ENCODE measurements at regions not wholly inside any gene's neighbourhood (a gene's known extent, or its start where the extent isn't known, plus 50 kb on each side); places are given as distances from the start of the nearest gene placed in this dataset.

DNA sequence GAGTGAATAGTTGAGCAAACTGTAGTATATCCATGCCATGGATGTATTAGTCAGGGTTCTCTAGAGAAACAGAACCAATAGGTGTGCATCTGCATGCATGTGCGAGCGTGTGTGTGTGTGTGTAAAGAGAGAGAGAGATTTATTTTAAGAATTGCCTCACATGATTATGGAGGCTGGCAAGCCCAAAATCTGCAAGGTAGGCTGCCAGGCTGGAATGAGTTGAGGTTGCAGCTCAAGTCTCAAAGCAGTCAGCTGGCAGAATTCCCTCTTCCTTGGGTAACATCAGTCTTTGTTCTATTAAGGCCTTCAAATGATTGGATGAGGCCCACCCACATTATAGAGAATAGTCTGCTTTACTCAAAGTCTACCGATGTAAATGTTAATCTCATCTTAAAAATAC lies 187.8 kb downstream of the ANAPC1 start:
- no peak overlapping the region for H2BK5ac ChIP-seq (ENCODE audit: low read depth, low read length)

More for the DNA sequence above, 187.8 kb downstream of the ANAPC1 start:
- H2BK12ac ChIP-seq (ENCODE audit: low read depth, low read length) = no peak overlapping the region
- CTCF ChIA-PET (ENCODE audit: partially characterized antibody) = interaction anchor here (0.9 to 1.6 kb wide), 2 partner anchors 9 to 74 kb away, joined by 3 read pairs; no protein-coding TSS in a partner anchor
- no peaks in the 10 kb centered on the region for H4K20me1 ChIP-seq (replicated peaks in 1 of 2; ENCODE audit: control insufficient read depth in 1 of 2, insufficient read depth in 2 of 2, low read length in 2 of 2)
- H3K18ac ChIP-seq (ENCODE audit: extremely low read depth, low read length) = no peak overlapping the region
- WGBS, 2 experiments (ENCODE audit: extremely low coverage in 1 of 2, insufficient coverage in 1 of 2, insufficient read length in 1 of 2, insufficient replicate concordance in 2 of 2, low coverage in 1 of 2, low lambda C conversion rate in 2 of 2, missing lambda C conversion rate in 1 of 2) = 91% methylated on average over 3 of the region's 3 CpGs; no CpG with 5 or more reads in 1 of the 2 experiments
- H2BK20ac ChIP-seq (ENCODE audit: low read length) = no peak overlapping the region
- no peaks in the 10 kb centered on the region for H3K79me2 ChIP-seq (ENCODE audit: control insufficient read depth in 1 of 2, insufficient read depth in 2 of 2, low read length in 2 of 2)
- no peaks in the 10 kb centered on the region for H3K27me3 ChIP-seq (replicated peaks in 1 of 4; ENCODE audit: control insufficient read depth in 3 of 4, extremely low read depth in 1 of 4, insufficient read depth in 3 of 4, low read length in 3 of 4)
- peaks cover 0 to under 1% (median 0%) of the 10 kb centered on the region in 4 experiments; a peak in 1 of 7 replicates for H3K4me1 ChIP-seq (replicated peaks in 1 of 4; ENCODE audit: control insufficient read depth in 3 of 4, insufficient read depth in 4 of 4, low read length in 3 of 4)
- H3K4me3 ChIP-seq (ENCODE audit: extremely low read depth in 1 of 4, insufficient read depth in 2 of 4, low read depth in 3 of 4, low read length in 4 of 4) = no peak overlapping the region
- no peak overlapping the region for H2AK5ac ChIP-seq (ENCODE audit: low read depth, low read length)
- FAIRE-seq = no peak
- no peak overlapping the region for H4K8ac ChIP-seq (ENCODE audit: extremely low read depth, insufficient read depth, low read length)
- no peak overlapping the region for H3K23ac ChIP-seq (ENCODE audit: insufficient read length)
- H4K91ac ChIP-seq (replicated peaks; ENCODE audit: insufficient read length, low read length) = no peak overlapping the region
- H3K9ac ChIP-seq (replicated peaks in 1 of 4; ENCODE audit: extremely low read depth in 1 of 4, low read depth in 3 of 4, low read length in 3 of 4) = no peak overlapping the region
- peaks cover 9 to 10% of the 10 kb centered on the region in 2 experiments; a peak in 3 of 4 replicates for H3K9me3 ChIP-seq (ENCODE audit: insufficient read depth in 2 of 2, low read depth in 1 of 2, low read length in 1 of 2)
- H3K23me2 ChIP-seq (ENCODE audit: low read depth, low read length) = no peaks in the 10 kb centered on the region
- no peak for DNase-seq (ENCODE audit: low read depth in 1 of 2, low spot score in 2 of 2)
- no peaks in the 10 kb centered on the region for H3K36me3 ChIP-seq (ENCODE audit: control insufficient read depth in 2 of 4, insufficient read depth in 4 of 4, low read length in 3 of 4)
- H2AFZ ChIP-seq (ENCODE audit: low read length) = no peak overlapping the region
- no peak overlapping the region for H3K14ac ChIP-seq (ENCODE audit: insufficient read length)
- H2BK15ac ChIP-seq (ENCODE audit: low read length) = no peak overlapping the region
- H3K79me1 ChIP-seq (ENCODE audit: low read depth, low read length) = no peaks in the 10 kb centered on the region; the same call in 1 of the 2 replicates
- TF ChIP-seq EGR1 (IDR thresholded peaks at IDR 0.05; ENCODE audit: borderline replicate concordance, low read depth, low read length) (no peak), RBBP5 (IDR thresholded peaks at IDR 0.05; ENCODE audit: borderline replicate concordance, low read depth, low read length) (no peak), CEBPB (IDR thresholded peaks at IDR 0.05; ENCODE audit: low read depth, low read length) (no peak), ZNF274 (IDR thresholded peaks at IDR 0.05; ENCODE audit: borderline replicate concordance, extremely low read depth, low read length) (no peak), KDM1A (IDR thresholded peaks at IDR 0.05; ENCODE audit: borderline replicate concordance, low read length) (no peak)
- no peak overlapping the region for H3K27ac ChIP-seq (ENCODE audit: low read depth, low read length)
- H3K4ac ChIP-seq (replicated peaks; ENCODE audit: insufficient read length, low read depth, low read length) = no peak overlapping the region
- no peak overlapping the region for H3K56ac ChIP-seq (replicated peaks; ENCODE audit: insufficient read length, low read depth, low read length)
- no peak overlapping the region for H3K4me2 ChIP-seq (ENCODE audit: insufficient read depth in 1 of 2, low read depth in 2 of 2, low read length in 2 of 2)
- POLR2A ChIA-PET (ENCODE audit: partially characterized antibody) = no interaction called here
- H4K5ac ChIP-seq (ENCODE audit: insufficient read length, low read depth, low read length) = no peak overlapping the region
- H2BK120ac ChIP-seq (replicated peaks; ENCODE audit: low read depth, low read length) = no peak overlapping the region

All from H1 (cell line).